ENCODE measurements at regions not wholly inside any gene's neighbourhood (a gene's known extent, or its start where the extent isn't known, plus 50 kb on each side); places are given as distances from the start of the nearest gene placed in this dataset.

GRCh38 chr6:168372889-168373288 lies 53.3 kb upstream of the DACT2 start:
- H3K27ac Mint-ChIP-seq: no peak overlapping the region

GRCh38 chr6:168373389-168373788 lies 53.8 kb upstream of the DACT2 start:
- H3K4me3 Mint-ChIP-seq: no peak overlapping the region
- no peak for DNase-seq (ENCODE audit: low spot score in 2 of 2, unreplicated experiment in 2 of 2)
- H3K27ac Mint-ChIP-seq: no peak overlapping the region
- H3K27me3 Mint-ChIP-seq (ENCODE audit: low read depth): peaks cover 3% of the 10 kb centered on the region
- TF ChIP-seq CTCF (IDR thresholded peaks at IDR 0.05; ENCODE audit: unreplicated experiment): no peak
- H3K9me3 Mint-ChIP-seq: no peaks in the 10 kb centered on the region
- H3K36me3 Mint-ChIP-seq: no peaks in the 10 kb centered on the region
- H3K4me1 Mint-ChIP-seq: peaks cover 17% of the 10 kb centered on the region

More at GRCh38 chr6:168372889-168373288, 53.3 kb upstream of the DACT2 start:
- peaks cover 21% of the 10 kb centered on the region for H3K4me1 Mint-ChIP-seq
- peaks cover 3% of the 10 kb centered on the region for H3K27me3 Mint-ChIP-seq (ENCODE audit: low read depth)
- TF ChIP-seq CTCF (IDR thresholded peaks at IDR 0.05; ENCODE audit: unreplicated experiment): no peak
- H3K4me3 Mint-ChIP-seq: no peak overlapping the region
- no peaks in the 10 kb centered on the region for H3K36me3 Mint-ChIP-seq
- no peak for DNase-seq (ENCODE audit: low spot score in 2 of 2, unreplicated experiment in 2 of 2)
- no peaks in the 10 kb centered on the region for H3K9me3 Mint-ChIP-seq

- H3K4me3 Mint-ChIP-seq: no peak overlapping the region
- no peak for TF ChIP-seq CTCF (IDR thresholded peaks at IDR 0.05; ENCODE audit: unreplicated experiment)
- peaks cover 3% of the 10 kb centered on the region for H3K27me3 Mint-ChIP-seq (ENCODE audit: low read depth)
- H3K4me1 Mint-ChIP-seq: peaks cover 14% of the 10 kb centered on the region
- no peaks in the 10 kb centered on the region for H3K9me3 Mint-ChIP-seq
- no peaks in the 10 kb centered on the region for H3K36me3 Mint-ChIP-seq
- DNase-seq (ENCODE audit: low spot score in 2 of 2, unreplicated experiment in 2 of 2): no peak
- no peak overlapping the region for H3K27ac Mint-ChIP-seq
Observed at GRCh38 chr6:168374051-168374502, 54.5 kb upstream of the DACT2 start.

- no peak for DNase-seq (ENCODE audit: low spot score in 2 of 2, unreplicated experiment in 2 of 2)
- Mint-ChIP-seq H3K9me3 (no peaks in the 10 kb centered on the region), H3K4me3 (no peak overlapping the region), H3K36me3 (no peaks in the 10 kb centered on the region), H3K27ac (no peak overlapping the region), H3K27me3 (ENCODE audit: low read depth) (peaks cover 3% of the 10 kb centered on the region), H3K4me1 (peaks cover 13% of the 10 kb centered on the region)
- no peak for TF ChIP-seq CTCF (IDR thresholded peaks at IDR 0.05; ENCODE audit: unreplicated experiment)
Observed at GRCh38 chr6:168374541-168375071, 55.0 kb upstream of the DACT2 start.

GRCh38 chr6:168376120-168376519 lies 56.5 kb upstream of the DACT2 start:
- Mint-ChIP-seq H3K36me3 (no peaks in the 10 kb centered on the region), H3K4me1 (peaks cover 10% of the 10 kb centered on the region), H3K27me3 (ENCODE audit: low read depth) (peaks cover 3% of the 10 kb centered on the region), H3K9me3 (no peaks in the 10 kb centered on the region), H3K27ac (no peak overlapping the region), H3K4me3 (no peak overlapping the region)
- no peak for DNase-seq (ENCODE audit: low spot score in 2 of 2, unreplicated experiment in 2 of 2)
- TF ChIP-seq CTCF (IDR thresholded peaks at IDR 0.05; ENCODE audit: unreplicated experiment): no peak

All from mesothelial cell of epicardium (in vitro differentiated cells).